ENCODE measurements at regions not wholly inside any gene's neighbourhood (a gene's known extent, or its start where the extent isn't known, plus 50 kb on each side); places are given as distances from the start of the nearest gene placed in this dataset.

DNA sequence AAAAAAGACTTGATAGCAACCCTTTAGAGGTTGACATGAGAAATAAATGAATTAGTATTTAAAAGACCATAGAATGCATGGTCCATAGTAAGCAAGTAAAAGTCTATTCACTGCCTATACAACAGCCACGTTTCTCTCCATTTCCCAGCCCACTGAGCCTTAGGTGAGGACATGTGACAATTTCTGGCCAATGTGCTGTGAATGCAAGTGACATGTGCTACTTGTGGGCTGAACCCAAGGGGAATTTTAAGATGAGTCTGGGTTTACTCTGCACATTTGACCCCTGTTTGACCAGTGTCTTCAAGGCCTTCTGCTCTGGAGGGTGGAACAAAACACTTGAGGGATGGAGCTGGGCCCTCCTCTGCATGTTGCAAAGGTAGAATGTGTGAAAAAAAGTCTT, 384.4 kb upstream of the KLF6 start:
- TF ChIP-seq, protein P1, sequence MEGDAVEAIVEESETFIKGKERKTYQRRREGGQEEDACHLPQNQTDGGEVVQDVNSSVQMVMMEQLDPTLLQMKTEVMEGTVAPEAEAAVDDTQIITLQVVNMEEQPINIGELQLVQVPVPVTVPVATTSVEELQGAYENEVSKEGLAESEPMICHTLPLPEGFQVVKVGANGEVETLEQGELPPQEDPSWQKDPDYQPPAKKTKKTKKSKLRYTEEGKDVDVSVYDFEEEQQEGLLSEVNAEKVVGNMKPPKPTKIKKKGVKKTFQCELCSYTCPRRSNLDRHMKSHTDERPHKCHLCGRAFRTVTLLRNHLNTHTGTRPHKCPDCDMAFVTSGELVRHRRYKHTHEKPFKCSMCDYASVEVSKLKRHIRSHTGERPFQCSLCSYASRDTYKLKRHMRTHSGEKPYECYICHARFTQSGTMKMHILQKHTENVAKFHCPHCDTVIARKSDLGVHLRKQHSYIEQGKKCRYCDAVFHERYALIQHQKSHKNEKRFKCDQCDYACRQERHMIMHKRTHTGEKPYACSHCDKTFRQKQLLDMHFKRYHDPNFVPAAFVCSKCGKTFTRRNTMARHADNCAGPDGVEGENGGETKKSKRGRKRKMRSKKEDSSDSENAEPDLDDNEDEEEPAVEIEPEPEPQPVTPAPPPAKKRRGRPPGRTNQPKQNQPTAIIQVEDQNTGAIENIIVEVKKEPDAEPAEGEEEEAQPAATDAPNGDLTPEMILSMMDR (IDR thresholded peaks at IDR 0.05; ENCODE audit: unreplicated experiment): no peak
- H3K4me3 Mint-ChIP-seq (ENCODE audit: low read depth, unreplicated experiment): no peak overlapping the region
- no peak for DNase-seq
- no TSS peak for BruUV-seq (replicated peaks)
- H3K27ac Mint-ChIP-seq (ENCODE audit: unreplicated experiment): no peak overlapping the region
- H3K9me3 Mint-ChIP-seq (ENCODE audit: low read depth, unreplicated experiment): no peaks in the 10 kb centered on the region
- H3K27me3 Mint-ChIP-seq (ENCODE audit: unreplicated experiment): no peaks in the 10 kb centered on the region
- peaks cover 5% of the 10 kb centered on the region for H3K36me3 Mint-ChIP-seq (ENCODE audit: insufficient read depth, unreplicated experiment)
- no peaks in the 10 kb centered on the region for H3K4me1 Mint-ChIP-seq (ENCODE audit: low read depth, unreplicated experiment)
- intact Hi-C loops (cut with micrococcal nuclease; ENCODE audit: unreplicated experiment): no loop called here
- CTCF ChIA-PET: no interaction called here

GRCh38 chr10:4167216-4167615, 382.2 kb upstream of the KLF6 start:
- Mint-ChIP-seq H3K36me3 (ENCODE audit: insufficient read depth, unreplicated experiment) (no peaks in the 10 kb centered on the region), H3K27me3 (ENCODE audit: unreplicated experiment) (no peaks in the 10 kb centered on the region), H3K4me3 (ENCODE audit: low read depth, unreplicated experiment) (no peak overlapping the region), H3K9me3 (ENCODE audit: low read depth, unreplicated experiment) (no peaks in the 10 kb centered on the region), H3K27ac (ENCODE audit: unreplicated experiment) (no peak overlapping the region), H3K4me1 (ENCODE audit: low read depth, unreplicated experiment) (no peaks in the 10 kb centered on the region)
- CTCF ChIA-PET: no interaction called here
- no TSS peak for BruUV-seq (replicated peaks)
- intact Hi-C loops (cut with micrococcal nuclease; ENCODE audit: unreplicated experiment): no loop called here
- TF ChIP-seq, protein P1 (IDR thresholded peaks at IDR 0.05; ENCODE audit: unreplicated experiment): no peak
- no peak for DNase-seq

DNA sequence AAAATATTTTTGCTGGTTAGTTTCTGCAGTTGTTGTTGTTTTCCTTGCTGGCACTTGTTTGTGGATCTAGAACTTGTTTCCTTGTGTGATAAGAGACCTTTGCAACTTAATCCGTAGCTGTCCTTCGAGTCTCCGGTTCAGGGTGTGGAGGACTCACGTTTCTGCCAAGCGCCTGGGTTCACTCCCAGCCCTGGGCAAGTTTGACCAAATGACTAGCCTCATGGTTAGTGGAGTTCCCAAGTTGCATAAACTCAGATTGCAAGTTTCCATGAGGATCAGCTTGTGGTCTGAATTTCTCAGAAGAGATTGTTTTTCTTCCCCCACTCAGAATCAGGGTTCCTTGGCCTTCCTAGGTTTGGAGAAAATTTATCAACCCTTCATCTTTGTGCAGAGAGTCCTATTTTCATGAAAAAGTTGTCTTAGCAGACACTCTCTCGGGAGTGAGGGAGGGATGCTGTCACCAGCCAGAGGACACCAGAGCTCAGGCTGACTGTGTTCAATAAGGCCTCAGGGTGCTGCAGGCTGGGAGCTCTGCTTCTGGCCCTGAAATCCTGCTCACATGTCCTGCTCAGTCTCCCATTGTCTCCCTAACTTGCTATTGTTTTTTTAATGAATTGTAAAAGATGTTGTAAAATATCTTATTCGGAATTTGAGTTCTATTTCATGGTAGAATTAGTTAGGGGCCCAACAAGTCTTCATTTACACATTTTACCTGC, 377.7 kb upstream of the KLF6 start:
- intact Hi-C loops (cut with micrococcal nuclease; ENCODE audit: unreplicated experiment): no loop called here
- Mint-ChIP-seq H3K9me3 (ENCODE audit: low read depth, unreplicated experiment) (no peaks in the 10 kb centered on the region), H3K27ac (ENCODE audit: unreplicated experiment) (no peak overlapping the region), H3K4me1 (ENCODE audit: low read depth, unreplicated experiment) (no peaks in the 10 kb centered on the region), H3K36me3 (ENCODE audit: insufficient read depth, unreplicated experiment) (no peaks in the 10 kb centered on the region), H3K27me3 (ENCODE audit: unreplicated experiment) (no peaks in the 10 kb centered on the region), H3K4me3 (ENCODE audit: low read depth, unreplicated experiment) (no peak overlapping the region)
- CTCF ChIA-PET: interaction anchor here (1.1 kb wide), 1 partner anchor 200 kb away, joined by 4 read pairs; no protein-coding TSS in a partner anchor
- no peak for DNase-seq
- BruUV-seq (replicated peaks): no TSS peak
- TF ChIP-seq, protein P1 (IDR thresholded peaks at IDR 0.05; ENCODE audit: unreplicated experiment): no peak

- H3K4me1 Mint-ChIP-seq (ENCODE audit: low read depth, unreplicated experiment): no peaks in the 10 kb centered on the region
- CTCF ChIA-PET: no interaction called here
- intact Hi-C loops (cut with micrococcal nuclease; ENCODE audit: unreplicated experiment): no loop called here
- H3K27ac Mint-ChIP-seq (ENCODE audit: unreplicated experiment): no peak overlapping the region
- no peak for DNase-seq
- TF ChIP-seq, protein P1 (IDR thresholded peaks at IDR 0.05; ENCODE audit: unreplicated experiment): no peak
- H3K4me3 Mint-ChIP-seq (ENCODE audit: low read depth, unreplicated experiment): no peak overlapping the region
- BruUV-seq (replicated peaks): no TSS peak
- H3K9me3 Mint-ChIP-seq (ENCODE audit: low read depth, unreplicated experiment): no peaks in the 10 kb centered on the region
- no peaks in the 10 kb centered on the region for H3K36me3 Mint-ChIP-seq (ENCODE audit: insufficient read depth, unreplicated experiment)
- no peaks in the 10 kb centered on the region for H3K27me3 Mint-ChIP-seq (ENCODE audit: unreplicated experiment)
Measured at GRCh38 chr10:4159173-4159572, 374.2 kb upstream of the KLF6 start.

Data from Calu3 (cell line).